Upper lobe of left lung (tissue), 6 donors: ENCODE measurements at regions not wholly inside any gene's neighbourhood (a gene's known extent, or its start where the extent isn't known, plus 50 kb on each side); places are given as distances from the start of the nearest gene placed in this dataset.

Source experiments
- ATAC-seq, 2 donors: fragments of 200-7000 bp; cut with Tn5 transposase; one replicate each; pipeline ENCODE4 v1.9.1; 2022; ENCODE audit warnings: mild to moderate bottlenecking in 2 of 2, moderate library complexity in 2 of 2; ENCODE audit not compliant: low FRiP score in 2 of 2
- DNase-seq, 2 donors: peaks; one replicate each; pipeline ENCODE4 v3.0.0-alpha.2; 2019 to 2020
- H3K27ac ChIP-seq, 4 donors: fragments of 200-600 bp; sonication (generic); one replicate each; pipeline ENCODE4 v1.5.1; 2016 to 2019
- H3K27me3 ChIP-seq, 4 donors: fragments of 200-600 bp; sonication (generic); one replicate each; pipeline ENCODE4 v1.5.1; 2017 to 2019
- H3K36me3 ChIP-seq, 4 donors: fragments of 200-600 bp; sonication (generic); one replicate each; pipeline ENCODE4 v1.5.1; 2016 to 2019
- H3K4me1 ChIP-seq, 4 donors: fragments of 200-600 bp; sonication (generic); one replicate each; pipeline ENCODE4 v1.5.1; 2018 to 2019
- H3K4me3 ChIP-seq, 4 donors: fragments of 200-600 bp; sonication (generic); one replicate each; pipeline ENCODE4 v1.5.1; 2017 to 2019; ENCODE audit warnings: mild to moderate bottlenecking in 2 of 4, moderate library complexity in 1 of 4
- H3K9me3 ChIP-seq, 4 donors: fragments of 200-600 bp; sonication (generic); one replicate each; pipeline ENCODE4 v1.5.1; 2018 to 2019
- CTCF ChIP-seq, 6 experiments: fragments of 450-650 bp in 4 of 6; fragments of 200-600 bp in 2 of 6; sonication (generic) in 2 of 6; IDR thresholded peaks; one replicate each; pipeline ENCODE4 v1.5.1; 2016 to 2019; ENCODE audit warnings: antibody characterized with exemption in 6 of 6
- EP300 ChIP-seq, 4 donors: sonication (generic); formaldehyde crosslinking; IDR thresholded peaks; one replicate each; pipeline ENCODE4 v1.5.1; 2017; ENCODE audit warnings: antibody characterized with exemption in 4 of 4, control low read depth in 2 of 4
- POLR2A ChIP-seq, 4 donors: fragments of 450-650 bp; IDR thresholded peaks; one replicate each; pipeline ENCODE4 v1.5.1; 2016 to 2017; ENCODE audit warnings: antibody characterized with exemption in 4 of 4, mild to moderate bottlenecking in 2 of 4
- POLR2AphosphoS5 ChIP-seq, 2 donors: sonication (generic); formaldehyde crosslinking; IDR thresholded peaks; one replicate each; pipeline ENCODE4 v1.5.1; 2017; ENCODE audit warnings: antibody characterized with exemption in 2 of 2
- WGBS, 2 donors: methylation state at CpG; one replicate each; pipeline ENCODE4 v1.1.5; 2017 to 2018; 5-methylcytosine and 5-hydroxymethylcytosine counted together
- donor health status: DM: no; HTN: no; CAD: no; lungs with moderate emphysema.
- donor health status: DM: no; HTN: yes; CAD: no; lungs with severe emphysema.

- whole genome bisulfite sequencing, 2 donors, result 47 to 48% methylated on average over 1 of the region's 1 CpG
- Histone ChIP-seq H3K27me3 (no peaks in the 10 kb centered on the region), H3K36me3 (no peaks in the 10 kb centered on the region), H3K9me3 (no peaks in the 10 kb centered on the region), H3K4me3 (no peak overlapping the region), H3K27ac (no peak overlapping the region), H3K4me1 (no peaks in the 10 kb centered on the region)
- DNase-seq (no peak), ATAC-seq (no peak)
- no peak for TF ChIP-seq POLR2A (IDR thresholded peaks at IDR 0.05)
- no peak for TF ChIP-seq CTCF (IDR thresholded peaks at IDR 0.05)
- no peak for TF ChIP-seq POLR2AphosphoS5 (IDR thresholded peaks at IDR 0.05)
- TF ChIP-seq EP300 (IDR thresholded peaks at IDR 0.05), result no peak
Observed at GRCh38 chr1:208864366-208864965, 620.3 kb upstream of the PLXNA2 start.

- TF ChIP-seq CTCF (IDR thresholded peaks at IDR 0.05) (no peak), POLR2AphosphoS5 (IDR thresholded peaks at IDR 0.05) (no peak), EP300 (IDR thresholded peaks at IDR 0.05) (no peak), POLR2A (IDR thresholded peaks at IDR 0.05) (no peak)
Observed at GRCh38 chr1:208866386-208866955, 622.3 kb upstream of the PLXNA2 start.

GRCh38 chr1:208868554-208868953 is 624.4 kb upstream of the PLXNA2 start:
- Histone ChIP-seq H3K4me1 (no peaks in the 10 kb centered on the region), H3K4me3 (no peak overlapping the region), H3K9me3 (no peaks in the 10 kb centered on the region), H3K27ac (no peak overlapping the region), H3K36me3 (no peaks in the 10 kb centered on the region), H3K27me3 (no peaks in the 10 kb centered on the region)
- no peak for ATAC-seq
- DNase-seq, result no peak
- WGBS, 2 donors, result 32 to 76% methylated on average over 2 of the region's 2 CpGs
- TF ChIP-seq EP300 (IDR thresholded peaks at IDR 0.05) (no peak), POLR2A (IDR thresholded peaks at IDR 0.05) (no peak), CTCF (IDR thresholded peaks at IDR 0.05) (no peak), POLR2AphosphoS5 (IDR thresholded peaks at IDR 0.05) (no peak)

More at GRCh38 chr1:208866386-208866955, 622.3 kb upstream of the PLXNA2 start:
- Histone ChIP-seq H3K9me3 (no peaks in the 10 kb centered on the region), H3K27me3 (no peaks in the 10 kb centered on the region), H3K27ac (no peak overlapping the region), H3K36me3 (no peaks in the 10 kb centered on the region), H3K4me3 (no peak overlapping the region), H3K4me1 (no peaks in the 10 kb centered on the region)
- ATAC-seq, result no peak
- DNase-seq, result no peak
- WGBS, 2 donors, result 87 to 88% methylated on average over 3 of the region's 3 CpGs

- WGBS, 2 donors, result 81 to 85% methylated on average over 1 of the region's 1 CpG
- Histone ChIP-seq H3K4me3 (no peak overlapping the region), H3K9me3 (no peaks in the 10 kb centered on the region), H3K4me1 (no peaks in the 10 kb centered on the region), H3K27me3 (no peaks in the 10 kb centered on the region), H3K36me3 (no peaks in the 10 kb centered on the region), H3K27ac (no peak overlapping the region)
- no peak for DNase-seq
- no peak for TF ChIP-seq POLR2A (IDR thresholded peaks at IDR 0.05)
- ATAC-seq, result no peak
Observed at GRCh38 chr1:208874915-208875314, 630.7 kb upstream of the PLXNA2 start.

GRCh38 chr1:208879022-208879421 is 634.8 kb upstream of the PLXNA2 start:
- H3K4me1 ChIP-seq, result no peaks in the 10 kb centered on the region
- no peak for DNase-seq
- no peak overlapping the region for H3K27ac ChIP-seq
- no peak for ATAC-seq
- no peaks in the 10 kb centered on the region for H3K27me3 ChIP-seq
- 71 to 95% methylated on average over 3 of the region's 3 CpGs for WGBS, 2 donors
- no peak for TF ChIP-seq CTCF (IDR thresholded peaks at IDR 0.05)
- TF ChIP-seq POLR2AphosphoS5 (IDR thresholded peaks at IDR 0.05), result no peak
- TF ChIP-seq POLR2A (IDR thresholded peaks at IDR 0.05), result no peak
- TF ChIP-seq EP300 (IDR thresholded peaks at IDR 0.05), result no peak
- H3K4me3 ChIP-seq, result no peak overlapping the region
- no peaks in the 10 kb centered on the region for H3K9me3 ChIP-seq
- no peaks in the 10 kb centered on the region for H3K36me3 ChIP-seq
